ENCODE measurements at regions not wholly inside any gene's neighbourhood (a gene's known extent, or its start where the extent isn't known, plus 50 kb on each side); places are given as distances from the start of the nearest gene placed in this dataset.

DNA sequence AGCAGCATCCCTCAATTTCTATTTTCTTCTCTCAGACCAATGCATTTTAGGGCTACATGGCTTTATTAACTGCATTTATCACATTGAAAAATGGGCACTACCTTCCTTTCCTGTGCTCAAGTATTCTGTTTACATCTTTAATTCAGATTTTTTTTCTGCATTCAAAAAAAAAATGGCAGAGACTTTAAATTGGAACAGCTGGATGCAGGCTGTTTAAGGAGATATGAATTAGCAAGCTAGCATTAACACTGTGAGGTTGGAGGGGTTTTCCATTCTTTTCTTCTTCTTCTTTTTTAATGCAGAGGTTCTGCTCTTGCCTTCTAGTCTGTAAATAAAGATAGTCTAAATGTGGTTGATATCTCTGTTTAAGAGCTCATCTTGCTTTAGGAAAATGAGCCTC, 242.9 kb upstream of the RBFOX1 start:
- Histone ChIP-seq H2AFZ (replicated peaks; ENCODE audit: low read length, poor library complexity) (no peak overlapping the region), H3K23ac (ENCODE audit: low read depth, low read length) (no peak overlapping the region)
- in situ Hi-C loops (cut with MboI; ENCODE audit: low sequenced_read_pairs): no loop called here

More for the DNA sequence above, 242.9 kb upstream of the RBFOX1 start:
- Histone ChIP-seq H3K36me3 (ENCODE audit: control insufficient read depth, insufficient read depth, low read length) (no peaks in the 10 kb centered on the region), H2AK9ac (replicated peaks; ENCODE audit: low read depth, low read length, poor library complexity) (no peak overlapping the region), H4K8ac (ENCODE audit: low read depth in 2 of 2, low read length in 2 of 2) (no peak overlapping the region), H3K4me2 (ENCODE audit: low read depth, low read length) (no peak overlapping the region), H2BK120ac (ENCODE audit: low read depth, low read length) (no peak overlapping the region), H3K14ac (replicated peaks; ENCODE audit: low read depth, low read length) (no peak overlapping the region), H3K4me3 (ENCODE audit: insufficient read depth, low read depth, low read length) (no peak overlapping the region), H2AK5ac (ENCODE audit: low read depth, low read length) (no peak overlapping the region), H2BK5ac (ENCODE audit: low read depth, low read length, poor library complexity, severe bottlenecking) (no peak overlapping the region), H3K27me3 (ENCODE audit: control insufficient read depth, insufficient read depth, low read length) (no peaks in the 10 kb centered on the region), H3K9ac (ENCODE audit: low read depth, low read length) (no peak overlapping the region), H2BK20ac (ENCODE audit: low read depth, low read length) (no peak overlapping the region), H4K20me1 (ENCODE audit: insufficient read depth, low read length) (no peaks in the 10 kb centered on the region), H3K18ac (ENCODE audit: low read depth, low read length) (no peak overlapping the region), H3K79me1 (ENCODE audit: low read depth in 1 of 2, low read length in 2 of 2) (no peaks in the 10 kb centered on the region), H3K4ac (ENCODE audit: low read depth, low read length) (no peak overlapping the region), H4K91ac (ENCODE audit: insufficient read depth, low read depth, low read length) (no peak overlapping the region), H3K27ac (ENCODE audit: insufficient read depth, low read length) (no peak overlapping the region), H3K4me1 (ENCODE audit: control insufficient read depth, insufficient read depth, low read length) (no peaks in the 10 kb centered on the region), H3K56ac (ENCODE audit: extremely low read depth, insufficient read depth, low read length) (no peak overlapping the region), H3K9me1 (ENCODE audit: insufficient read depth, low read length) (no peaks in the 10 kb centered on the region), H4K5ac (ENCODE audit: low read depth, low read length) (no peak overlapping the region), H2BK15ac (ENCODE audit: low read depth, low read length) (no peak overlapping the region), H3K9me3 (ENCODE audit: control insufficient read depth, insufficient read depth, low read length) (peaks cover 13% of the 10 kb centered on the region; the same call in 1 of the 2 replicates)
- intact Hi-C loops (cut with micrococcal nuclease) (no loop called here), dilution Hi-C loops (cut with HindIII; ENCODE audit: low sequenced_read_pairs, unreplicated experiment) (no loop called here)
- DNase-seq: no peak
- CTCF ChIA-PET: no interaction called here
- POLR2A ChIA-PET (ENCODE audit: unreplicated experiment): no interaction called here
- no TSS peak for BruUV-seq (replicated peaks)
- ATAC-seq (ENCODE audit: low read depth): no peak
- TF ChIP-seq RCOR1 (IDR thresholded peaks at IDR 0.05; ENCODE audit: insufficient replicate concordance, low read length) (no peak), POLR2A (IDR thresholded peaks at IDR 0.05; ENCODE audit: low read depth, low read length) (no peak), RFX5 (IDR thresholded peaks at IDR 0.05; ENCODE audit: low read depth, low read length) (no peak), CHD1 (IDR thresholded peaks at IDR 0.05; ENCODE audit: low read depth, low read length) (no peak), FOS (IDR thresholded peaks at IDR 0.05; ENCODE audit: low read depth, low read length) (no peak), BHLHE40 (IDR thresholded peaks at IDR 0.05; ENCODE audit: low read depth, low read length) (no peak), MAFK (IDR thresholded peaks at IDR 0.05; ENCODE audit: low read depth, low read length) (no peak), MXI1 (IDR thresholded peaks at IDR 0.05; ENCODE audit: borderline replicate concordance, low read depth, low read length) (no peak), MAZ (IDR thresholded peaks at IDR 0.05; ENCODE audit: borderline replicate concordance, low read depth, low read length) (no peak), NFE2L2 (IDR thresholded peaks at IDR 0.05; ENCODE audit: low read depth, low read length) (no peak), SMC3 (IDR thresholded peaks at IDR 0.05; ENCODE audit: low read depth, low read length) (no peak), CEBPB (IDR thresholded peaks at IDR 0.05; ENCODE audit: low read depth, low read length) (no peak)
- TF ChIP-seq, protein P1, sequence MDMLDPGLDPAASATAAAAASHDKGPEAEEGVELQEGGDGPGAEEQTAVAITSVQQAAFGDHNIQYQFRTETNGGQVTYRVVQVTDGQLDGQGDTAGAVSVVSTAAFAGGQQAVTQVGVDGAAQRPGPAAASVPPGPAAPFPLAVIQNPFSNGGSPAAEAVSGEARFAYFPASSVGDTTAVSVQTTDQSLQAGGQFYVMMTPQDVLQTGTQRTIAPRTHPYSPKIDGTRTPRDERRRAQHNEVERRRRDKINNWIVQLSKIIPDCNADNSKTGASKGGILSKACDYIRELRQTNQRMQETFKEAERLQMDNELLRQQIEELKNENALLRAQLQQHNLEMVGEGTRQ (IDR thresholded peaks at IDR 0.05; ENCODE audit: low read depth, low read length): no peak
- TF ChIP-seq, protein P2, sequence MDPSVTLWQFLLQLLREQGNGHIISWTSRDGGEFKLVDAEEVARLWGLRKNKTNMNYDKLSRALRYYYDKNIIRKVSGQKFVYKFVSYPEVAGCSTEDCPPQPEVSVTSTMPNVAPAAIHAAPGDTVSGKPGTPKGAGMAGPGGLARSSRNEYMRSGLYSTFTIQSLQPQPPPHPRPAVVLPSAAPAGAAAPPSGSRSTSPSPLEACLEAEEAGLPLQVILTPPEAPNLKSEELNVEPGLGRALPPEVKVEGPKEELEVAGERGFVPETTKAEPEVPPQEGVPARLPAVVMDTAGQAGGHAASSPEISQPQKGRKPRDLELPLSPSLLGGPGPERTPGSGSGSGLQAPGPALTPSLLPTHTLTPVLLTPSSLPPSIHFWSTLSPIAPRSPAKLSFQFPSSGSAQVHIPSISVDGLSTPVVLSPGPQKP (IDR thresholded peaks at IDR 0.05; ENCODE audit: borderline replicate concordance, low read depth, low read length): no peak
